Large intestine (tissue), 3 donors: ENCODE measurements at regions not wholly inside any gene's neighbourhood (a gene's known extent, or its start where the extent isn't known, plus 50 kb on each side); places are given as distances from the start of the nearest gene placed in this dataset.
"Not testable (repeated sequence)": the region's sequence is repeated elsewhere in the genome, so short reads cannot be mapped to it uniquely, and the experiment has no call there.

ENCODE experiments used
- DNase-seq, 2 donors: peaks; one replicate each; pipeline versions ENCODE4 v3.0.0 to v3.0.0-alpha.2; 2013
- H3K27ac ChIP-seq: one replicate; pipeline ENCODE4 v1.5.1; 2013; ENCODE audit warnings: low read length
- H3K27me3 ChIP-seq: 2 replicates; pipeline ENCODE4 v1.6.1; 2013; ENCODE audit warnings: low read length; ENCODE audit not compliant: control insufficient read depth, insufficient read depth
- H3K36me3 ChIP-seq: 2 replicates; pipeline ENCODE4 v1.6.1; 2013; ENCODE audit warnings: low read length; ENCODE audit not compliant: control insufficient read depth, insufficient read depth
- H3K4me1 ChIP-seq: one replicate; pipeline ENCODE4 v1.6.1; 2013; ENCODE audit warnings: low read length; ENCODE audit not compliant: control insufficient read depth, insufficient read depth
- H3K4me3 ChIP-seq: one replicate; pipeline ENCODE4 v1.5.1; 2013; ENCODE audit warnings: low read length
- H3K9me3 ChIP-seq: one replicate; pipeline ENCODE4 v1.6.1; 2013; ENCODE audit warnings: mild to moderate bottlenecking, low read depth, low read length, moderate library complexity; ENCODE audit not compliant: control insufficient read depth
- WGBS: methylation state at CpG from one replicate; pipeline ENCODE4 v1.1.5; 2013; ENCODE audit warnings: low lambda C conversion rate; ENCODE audit not compliant: insufficient coverage; 5-methylcytosine and 5-hydroxymethylcytosine counted together

GRCh38 chr2:19109518-19109917, 248.9 kb downstream of the OSR1 start:
- H3K4me3 ChIP-seq: no peak overlapping the region
- no peaks in the 10 kb centered on the region for H3K9me3 ChIP-seq
- H3K27ac ChIP-seq: no peak overlapping the region
- no CpG with 5 or more reads among the region's 5 CpGs for WGBS
- no peaks in the 10 kb centered on the region for H3K36me3 ChIP-seq
- no peak for DNase-seq
- no peaks in the 10 kb centered on the region for H3K27me3 ChIP-seq
- peaks cover under 1% of the 10 kb centered on the region for H3K4me1 ChIP-seq

GRCh38 chr2:19106376-19106775, 252.0 kb downstream of the OSR1 start:
- no peak overlapping the region for H3K27ac ChIP-seq
- no peak for DNase-seq
- H3K36me3 ChIP-seq: no peaks in the 10 kb centered on the region
- no peaks in the 10 kb centered on the region for H3K27me3 ChIP-seq
- no peaks in the 10 kb centered on the region for H3K9me3 ChIP-seq
- WGBS: no CpG with 5 or more reads among the region's 1 CpG
- H3K4me3 ChIP-seq: no peak overlapping the region
- no peaks in the 10 kb centered on the region for H3K4me1 ChIP-seq

GRCh38 chr2:19104503-19104902, 253.9 kb downstream of the OSR1 start:
- no peaks in the 10 kb centered on the region for H3K27me3 ChIP-seq
- no peaks in the 10 kb centered on the region for H3K4me1 ChIP-seq
- H3K9me3 ChIP-seq: no peaks in the 10 kb centered on the region
- H3K27ac ChIP-seq: no peak overlapping the region
- WGBS: no CpG with 5 or more reads among the region's 4 CpGs
- no peak for DNase-seq
- H3K36me3 ChIP-seq: no peaks in the 10 kb centered on the region
- H3K4me3 ChIP-seq: no peak overlapping the region

GRCh38 chr2:19102696-19103423, 255.6 kb downstream of the OSR1 start:
- DNase-seq: no peak
- WGBS: 67% methylated on average over 1 of the region's 4 CpGs
- Histone ChIP-seq H3K36me3 (no peaks in the 10 kb centered on the region), H3K4me1 (no peaks in the 10 kb centered on the region), H3K27ac (no peak overlapping the region), H3K4me3 (no peak overlapping the region), H3K27me3 (no peaks in the 10 kb centered on the region), H3K9me3 (no peaks in the 10 kb centered on the region)

GRCh38 chr2:19101968-19102367, 256.5 kb downstream of the OSR1 start:
- no CpG with 5 or more reads among the region's 3 CpGs for WGBS
- Histone ChIP-seq H3K27ac (no peak overlapping the region), H3K4me3 (no peak overlapping the region), H3K27me3 (no peaks in the 10 kb centered on the region), H3K36me3 (no peaks in the 10 kb centered on the region), H3K9me3 (no peaks in the 10 kb centered on the region), H3K4me1 (no peaks in the 10 kb centered on the region)
- no peak for DNase-seq

- 100% methylated on average over 1 of the region's 2 CpGs for WGBS
- H3K27me3 ChIP-seq: no peaks in the 10 kb centered on the region
These were observed 257.9 kb downstream of the OSR1 start for GRCh38 chr2:19100570-19100969.

GRCh38 chr2:19099181-19099580, 259.2 kb downstream of the OSR1 start:
- Histone ChIP-seq H3K9me3 (no peaks in the 10 kb centered on the region), H3K27ac (no peak overlapping the region), H3K36me3 (no peaks in the 10 kb centered on the region), H3K4me3 (no peak overlapping the region), H3K27me3 (no peaks in the 10 kb centered on the region), H3K4me1 (no peaks in the 10 kb centered on the region)
- DNase-seq: no peak
- WGBS: 69% methylated on average over 3 of the region's 3 CpGs

More at GRCh38 chr2:19100570-19100969, 257.9 kb downstream of the OSR1 start:
- no peaks in the 10 kb centered on the region for H3K4me1 ChIP-seq
- no peaks in the 10 kb centered on the region for H3K36me3 ChIP-seq
- H3K9me3 ChIP-seq: no peaks in the 10 kb centered on the region
- no peak for DNase-seq
- H3K4me3 ChIP-seq: no peak overlapping the region
- H3K27ac ChIP-seq: no peak overlapping the region

- Histone ChIP-seq H3K27me3 (no peaks in the 10 kb centered on the region), H3K9me3 (no peaks in the 10 kb centered on the region), H3K4me1 (no peaks in the 10 kb centered on the region), H3K36me3 (no peaks in the 10 kb centered on the region), H3K4me3 (no peak overlapping the region), H3K27ac (no peak overlapping the region)
- WGBS: 100% methylated on average over 1 of the region's 2 CpGs
- no peak for DNase-seq
These were observed 259.8 kb downstream of the OSR1 start for GRCh38 chr2:19098467-19099160.

- not testable (repeated sequence) for H3K4me1 ChIP-seq, H3K36me3 ChIP-seq, H3K9me3 ChIP-seq, H3K4me3 ChIP-seq, H3K27ac ChIP-seq, DNase-seq, H3K27me3 ChIP-seq
- WGBS: no CpG with 5 or more reads among the region's 5 CpGs
These were observed 268.9 kb downstream of the OSR1 start for GRCh38 chr2:19089476-19089875.

GRCh38 chr2:19086231-19086651, 272.2 kb downstream of the OSR1 start:
- H3K4me1 ChIP-seq: no peaks in the 10 kb centered on the region
- H3K27ac ChIP-seq: no peak overlapping the region
- no CpG with 5 or more reads among the region's 3 CpGs for WGBS
- H3K9me3 ChIP-seq: no peaks in the 10 kb centered on the region
- H3K4me3 ChIP-seq: no peak overlapping the region
- H3K27me3 ChIP-seq: no peaks in the 10 kb centered on the region
- H3K36me3 ChIP-seq: no peaks in the 10 kb centered on the region
- DNase-seq: no peak

GRCh38 chr2:19078709-19079108, 279.7 kb downstream of the OSR1 start:
- H3K27me3 ChIP-seq: no peaks in the 10 kb centered on the region
- H3K27ac ChIP-seq: no peak overlapping the region
- no peak overlapping the region for H3K4me3 ChIP-seq
- H3K4me1 ChIP-seq: no peaks in the 10 kb centered on the region
- H3K36me3 ChIP-seq: no peaks in the 10 kb centered on the region
- H3K9me3 ChIP-seq: no peaks in the 10 kb centered on the region
- DNase-seq: peak; percentile 26 to 65
